DMS153 treated with DMSO at 0.1 percent for 48 hours (cell line): ENCODE measurements at regions not wholly inside any gene's neighbourhood (a gene's known extent, or its start where the extent isn't known, plus 50 kb on each side); places are given as distances from the start of the nearest gene placed in this dataset.
"Not testable (repeated sequence)": the region's sequence is repeated elsewhere in the genome, so short reads cannot be mapped to it uniquely, and the experiment has no call there.

ENCODE experiments used
- DNase-seq: peaks from one replicate; lab custom pipeline; 2025; ENCODE audit not compliant: unreplicated experiment; lab: John Stamatoyannopoulos, UW

DNA sequence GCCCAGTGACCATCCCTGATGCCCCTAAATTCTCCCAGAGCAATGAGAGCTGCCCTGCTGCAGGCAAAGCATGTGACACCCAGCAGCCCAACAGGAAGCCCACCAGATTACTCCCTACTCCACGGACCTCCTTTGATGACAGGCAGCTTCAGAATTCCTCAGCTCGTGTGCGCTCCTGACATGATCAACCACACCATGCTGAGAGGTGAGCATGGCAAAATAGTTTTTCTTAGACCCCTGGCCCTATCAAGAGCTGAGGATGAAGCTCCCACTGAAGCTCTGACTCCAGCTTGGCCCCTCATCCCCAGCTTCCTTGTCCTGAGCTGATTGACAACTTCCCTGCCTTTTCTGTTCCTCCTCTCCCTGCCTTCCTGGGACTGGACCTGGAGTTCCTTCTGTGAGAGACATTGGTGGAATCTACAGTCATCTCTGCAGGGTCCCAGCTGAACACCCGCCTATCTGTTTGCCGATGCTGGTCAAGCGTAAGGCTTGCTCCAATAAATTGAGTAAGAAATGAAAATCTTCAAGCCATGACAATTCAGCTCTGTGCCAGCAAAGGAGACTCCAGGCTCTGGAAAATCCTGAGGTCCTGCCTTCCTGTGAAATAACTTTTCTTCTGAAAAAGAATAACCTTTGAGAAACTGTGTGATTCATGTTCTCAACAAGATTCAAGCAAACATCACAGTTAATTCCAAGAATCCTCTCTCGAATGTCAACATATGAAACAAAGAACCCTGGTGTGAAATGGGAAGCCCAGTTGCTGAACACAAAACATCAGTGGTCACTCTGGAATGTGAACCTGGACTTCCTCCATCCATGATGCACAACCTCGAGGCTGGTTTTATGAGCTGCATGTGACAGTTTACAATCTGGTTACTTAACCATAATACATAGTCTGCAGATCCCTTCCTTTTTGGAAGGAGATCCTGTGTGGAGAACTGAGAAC lies 201.1 kb downstream of the SPP2 start:
- DNase-seq, result no peak

GRCh38 chr2:234250926-234251325 lies 200.4 kb downstream of the SPP2 start:
- DNase-seq, result no peak

GRCh38 chr2:234249873-234250272 lies 199.4 kb downstream of the SPP2 start:
- no peak for DNase-seq

DNA sequence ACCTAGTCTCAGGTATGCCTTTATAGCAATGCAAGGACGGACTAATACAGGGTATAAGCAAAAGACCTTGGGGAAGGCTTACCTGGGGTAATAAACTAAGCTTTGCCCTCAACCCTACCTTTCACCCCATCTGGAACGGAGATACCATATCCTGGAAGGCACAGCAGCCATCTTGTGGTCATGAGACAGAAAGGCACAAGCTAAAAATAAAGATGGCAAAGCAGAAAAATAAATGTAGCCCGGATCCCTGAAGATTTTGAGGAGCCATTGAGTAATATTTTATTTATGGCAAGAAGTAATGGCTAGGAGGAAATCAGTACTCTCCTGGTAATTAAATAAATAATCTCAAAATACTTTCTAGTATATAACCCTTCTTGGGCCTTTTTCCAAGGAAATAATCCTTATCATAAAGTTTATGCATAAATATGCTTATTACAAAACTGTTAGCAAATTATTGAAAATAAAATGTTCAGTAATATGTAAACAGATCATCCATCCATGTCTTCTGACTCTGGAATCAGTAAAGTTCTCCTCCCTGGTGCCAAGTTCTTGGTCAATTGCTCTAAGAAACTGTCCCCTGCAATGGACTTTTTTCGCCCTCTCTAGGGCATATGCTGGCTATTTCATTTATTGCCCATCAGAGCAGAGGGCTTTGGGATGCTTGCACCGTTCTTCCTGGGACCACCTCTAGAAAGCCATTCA lies 198.7 kb downstream of the SPP2 start:
- DNase-seq, result no peak

GRCh38 chr2:234248213-234248710 lies 197.8 kb downstream of the SPP2 start:
- not testable (repeated sequence) for DNase-seq

GRCh38 chr2:234247453-234248180 lies 197.1 kb downstream of the SPP2 start:
- no peak for DNase-seq

DNA sequence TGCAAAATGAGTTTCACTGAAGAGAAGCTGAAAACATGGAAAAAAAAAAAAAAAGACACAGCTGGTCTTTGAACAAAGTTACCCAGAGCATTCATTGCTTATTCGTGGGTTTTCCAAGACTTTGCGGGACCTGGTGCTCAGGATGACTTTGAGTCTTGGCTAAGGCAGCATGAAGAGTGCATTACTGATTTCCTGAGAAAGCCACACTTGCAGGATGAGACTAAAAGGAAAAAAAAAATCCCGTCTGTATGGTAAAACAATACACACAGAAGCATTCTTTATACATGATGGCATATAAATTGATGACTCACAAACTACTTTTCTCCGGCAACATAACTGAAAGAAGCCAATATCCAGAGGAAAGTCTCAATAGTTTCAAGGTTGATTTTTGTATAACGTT lies 195.4 kb downstream of the SPP2 start:
- no peak for DNase-seq

DNA sequence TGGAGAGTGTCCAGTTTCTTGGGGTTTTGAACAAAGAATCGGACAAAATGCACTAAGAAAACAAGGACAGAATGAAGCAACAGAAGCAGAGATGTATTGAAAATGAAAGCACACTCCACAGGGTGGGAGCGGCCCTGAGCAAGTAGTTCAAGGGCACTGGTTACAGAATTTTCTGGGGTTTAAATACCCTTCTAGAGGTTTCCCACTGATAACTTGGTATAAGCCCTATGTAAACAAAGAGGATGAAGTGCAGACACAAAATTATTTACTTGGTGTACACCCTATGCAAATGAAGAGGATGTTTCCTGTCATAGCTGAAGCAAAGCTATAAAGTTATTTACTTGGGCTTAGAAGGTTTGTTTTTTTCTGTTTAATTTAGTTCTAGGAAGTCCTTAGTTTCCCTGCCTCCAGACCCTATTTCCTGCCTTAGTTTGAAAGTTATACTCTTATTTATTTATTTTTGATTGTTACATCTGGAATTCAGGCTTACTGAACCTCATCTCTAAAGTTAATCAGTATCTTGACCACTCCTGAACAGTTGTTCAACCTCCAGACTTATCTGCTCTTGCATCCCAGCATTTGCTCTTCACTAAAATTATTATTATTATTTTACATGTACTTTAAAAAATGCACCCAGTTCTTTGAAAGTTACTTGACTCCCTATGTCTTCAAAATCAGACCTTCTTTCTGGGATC lies 193.5 kb downstream of the SPP2 start:
- no peak for DNase-seq

DNA sequence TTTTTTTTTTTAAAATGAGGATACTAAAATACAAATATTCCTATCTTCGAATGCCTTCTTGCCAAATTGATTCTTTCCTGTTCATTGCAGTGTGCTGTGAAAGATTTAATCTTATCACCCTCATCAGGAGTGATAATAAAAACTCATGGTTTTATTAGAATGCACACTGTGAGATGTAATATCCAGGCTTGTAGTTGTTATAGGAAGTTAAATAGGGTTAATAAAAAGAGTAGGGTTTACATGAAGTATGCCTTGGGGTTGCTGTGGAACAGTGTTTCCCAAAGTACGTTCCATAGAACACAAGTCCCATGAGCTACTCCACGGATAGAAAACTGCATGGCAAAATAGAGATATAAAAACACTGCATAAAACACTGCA lies 191.9 kb downstream of the SPP2 start:
- DNase-seq, result no peak

- no peak for DNase-seq
Observed at GRCh38 chr2:234241656-234242458, 191.4 kb downstream of the SPP2 start.

- DNase-seq, result no peak
Observed at GRCh38 chr2:234240917-234241316, 190.4 kb downstream of the SPP2 start.

GRCh38 chr2:234235191-234235590 lies 184.7 kb downstream of the SPP2 start:
- DNase-seq, result no peak

DNA sequence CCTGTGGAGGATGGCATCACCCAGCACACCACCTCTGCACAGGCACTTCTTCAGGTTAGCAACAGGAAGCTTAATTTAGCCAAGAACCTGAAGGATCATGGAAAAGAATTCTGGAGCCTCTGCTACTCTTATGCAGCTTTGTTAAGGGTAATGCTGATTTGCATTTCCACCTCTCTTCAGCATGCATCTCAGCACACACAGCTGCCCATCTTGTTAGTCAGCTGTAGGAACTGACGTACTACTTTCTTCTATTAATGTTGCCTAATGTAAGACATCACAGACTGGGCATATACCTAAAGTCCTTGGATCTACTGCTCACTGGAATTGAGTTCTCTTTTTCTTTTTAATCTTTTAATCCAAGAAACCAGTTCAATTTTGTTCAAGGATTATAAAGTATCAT lies 181.0 kb downstream of the SPP2 start:
- DNase-seq, result no peak

DNA sequence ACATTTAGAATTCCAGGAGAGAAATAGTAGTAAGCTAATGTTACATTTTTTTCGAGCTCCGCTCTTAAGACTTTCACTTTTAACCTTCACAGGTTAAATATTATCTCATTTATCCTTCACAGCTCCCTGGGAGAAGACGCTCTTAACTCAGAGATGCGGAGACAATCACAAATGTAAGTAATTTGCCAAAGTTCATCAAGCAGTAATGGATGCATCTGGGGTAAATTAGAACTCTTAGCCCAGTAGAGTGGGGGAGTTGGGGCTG lies 168.5 kb downstream of the SPP2 start:
- DNase-seq, result no peak

DNA sequence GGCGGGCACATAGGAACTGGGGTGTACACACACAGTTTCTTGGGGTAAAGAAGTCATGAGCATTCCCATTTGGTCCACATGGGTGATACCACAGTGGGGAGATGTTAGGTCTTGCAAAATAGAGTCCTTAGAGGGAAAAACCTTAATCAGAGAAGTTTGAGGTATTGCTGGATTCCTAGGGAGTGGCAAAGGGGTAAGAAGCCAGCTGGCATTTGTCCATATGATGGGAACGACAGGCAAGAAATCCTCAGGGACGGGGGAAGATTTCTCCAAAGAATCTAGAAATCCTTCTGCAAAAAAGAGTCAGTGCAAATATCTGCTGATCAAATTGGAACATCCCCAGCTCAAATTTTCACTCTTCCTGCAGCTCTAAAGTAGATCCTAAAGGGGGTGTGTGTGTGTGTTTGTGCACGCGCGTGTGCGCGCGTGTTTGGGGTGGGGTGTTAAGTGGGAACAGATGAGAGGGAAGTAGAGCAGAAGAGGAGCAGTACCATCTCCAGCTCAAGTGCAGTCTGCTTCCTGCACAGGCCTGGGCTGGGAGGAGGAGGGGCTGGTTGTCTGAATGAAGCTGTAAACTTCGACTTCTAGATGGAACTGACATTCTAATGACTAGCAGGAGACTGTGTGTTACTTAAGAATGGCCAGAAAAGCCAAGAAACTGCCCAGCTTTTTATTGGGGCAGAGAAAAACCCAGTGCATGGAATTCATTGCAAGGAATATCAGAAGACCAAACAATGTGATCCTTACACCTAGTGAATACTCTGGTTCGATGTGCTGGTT lies 168.0 kb downstream of the SPP2 start:
- DNase-seq, result no peak

- no peak for DNase-seq
Observed at GRCh38 chr2:234212534-234212933, 162.0 kb downstream of the SPP2 start.

GRCh38 chr2:234211797-234212196 lies 161.3 kb downstream of the SPP2 start:
- no peak for DNase-seq

GRCh38 chr2:234206738-234207137 lies 156.2 kb downstream of the SPP2 start:
- DNase-seq, result no peak

DNA sequence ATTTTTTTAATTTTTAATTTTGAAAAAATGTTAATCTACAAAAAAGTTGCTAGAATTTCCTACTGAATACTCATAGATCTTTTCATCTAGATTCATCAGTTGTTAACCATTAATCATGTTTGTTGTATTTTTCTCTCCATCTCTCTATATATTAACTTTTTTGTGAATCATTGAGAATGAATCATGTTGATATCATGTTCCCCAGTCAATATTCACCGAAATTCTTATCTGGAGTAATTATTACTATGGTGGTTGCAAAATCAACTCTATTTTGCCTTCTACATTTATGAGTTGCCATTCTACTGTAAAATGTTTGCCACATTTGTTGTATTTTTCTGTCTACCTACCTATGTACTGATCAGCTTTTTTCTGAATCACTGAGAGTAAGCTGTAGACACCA lies 154.0 kb downstream of the SPP2 start:
- no peak for DNase-seq
